ENCODE measurements at regions not wholly inside any gene's neighbourhood (a gene's known extent, or its start where the extent isn't known, plus 50 kb on each side); places are given as distances from the start of the nearest gene placed in this dataset.

DNA sequence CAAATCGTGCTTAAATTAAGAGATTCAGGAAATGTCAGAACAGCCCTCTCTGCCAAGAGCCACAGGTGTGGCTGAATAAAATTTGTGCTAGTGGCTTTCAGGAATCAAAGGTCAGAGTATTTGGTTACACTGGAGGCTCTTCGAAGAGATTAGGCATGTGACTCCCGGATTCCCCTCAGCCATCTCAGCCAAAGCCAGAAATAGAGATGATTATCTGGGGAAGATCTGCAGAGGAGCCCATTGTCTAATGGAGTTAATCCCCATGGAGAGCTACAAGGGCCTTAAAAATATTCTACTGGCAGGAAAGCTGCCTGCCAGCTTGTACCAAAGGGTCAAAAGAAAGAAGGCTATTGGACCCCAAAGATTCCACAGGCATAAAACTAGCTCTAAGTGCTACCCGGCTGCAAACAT is 1259.5 kb downstream of the TBC1D22A start:
- TF ChIP-seq GATA3 (IDR thresholded peaks at IDR 0.05; ENCODE audit: low read depth, low read length): no peak
- TF ChIP-seq GATA2 (IDR thresholded peaks at IDR 0.05; ENCODE audit: low read depth, low read length): no peak
